H1 (cell line): ENCODE measurements at regions not wholly inside any gene's neighbourhood (a gene's known extent, or its start where the extent isn't known, plus 50 kb on each side); places are given as distances from the start of the nearest gene placed in this dataset.

Experiments used
- CREB1 ChIP-seq: IDR thresholded peaks from 2 replicates; pipeline ENCODE4 v1.6.1; 2012; ENCODE audit warnings: inconsistent platforms
- CTCF ChIP-seq, 3 experiments: IDR thresholded peaks; 1 replicate in 2 of 3; 2 replicates in 1 of 3; pipeline versions ENCODE4 v1.5.1 to v1.6.1; 2011; ENCODE audit warnings: low read length in 3 of 3, mild to moderate bottlenecking in 3 of 3, inconsistent platforms in 2 of 3, low read depth in 1 of 3, moderate library complexity in 1 of 3; ENCODE audit not compliant: insufficient read depth in 1 of 3; ENCODE audit errors: control extremely low read depth in 1 of 3
- POLR2A ChIP-seq, 2 experiments: IDR thresholded peaks; 1 replicate in 1 of 2; 2 replicates in 1 of 2; pipeline ENCODE4 v1.6.1; 2011; ENCODE audit warnings: low read depth in 2 of 2, low read length in 2 of 2, mild to moderate bottlenecking in 2 of 2; ENCODE audit errors: control extremely low read depth in 1 of 2
- SRF ChIP-seq: IDR thresholded peaks from 2 replicates; pipeline ENCODE4 v1.6.1; 2011; ENCODE audit warnings: mild to moderate bottlenecking, low read depth, low read length, moderate library complexity
- SUZ12 ChIP-seq: fragments of 200-600 bp; sonication (generic); IDR thresholded peaks from 2 replicates; pipeline ENCODE4 v1.6.1; 2012; ENCODE audit warnings: mild to moderate bottlenecking, inconsistent platforms, low read length, moderate library complexity, mixed read lengths
- TF ChIP-seq, protein P1 (sequence below): IDR thresholded peaks from 2 replicates; pipeline ENCODE4 v1.6.1; 2012; ENCODE audit warnings: inconsistent platforms

GRCh38 chr4:189740873-189741272 lies 199.8 kb upstream of the FRG1 start:
- TF ChIP-seq CREB1 (no peak), SRF (no peak), CTCF (IDR thresholded peaks at IDR 0.05; ENCODE audit: control extremely low read depth in 1 of 3, insufficient read depth in 1 of 3, low read depth in 1 of 3, low read length in 3 of 3) (no peak), SUZ12 (no peak), POLR2A (IDR thresholded peaks at IDR 0.05; ENCODE audit: control extremely low read depth in 1 of 2, low read depth in 2 of 2, low read length in 2 of 2) (no peak)
- TF ChIP-seq, protein P1, sequence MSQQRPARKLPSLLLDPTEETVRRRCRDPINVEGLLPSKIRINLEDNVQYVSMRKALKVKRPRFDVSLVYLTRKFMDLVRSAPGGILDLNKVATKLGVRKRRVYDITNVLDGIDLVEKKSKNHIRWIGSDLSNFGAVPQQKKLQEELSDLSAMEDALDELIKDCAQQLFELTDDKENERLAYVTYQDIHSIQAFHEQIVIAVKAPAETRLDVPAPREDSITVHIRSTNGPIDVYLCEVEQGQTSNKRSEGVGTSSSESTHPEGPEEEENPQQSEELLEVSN = no peak
